ENCODE measurements at regions not wholly inside any gene's neighbourhood (a gene's known extent, or its start where the extent isn't known, plus 50 kb on each side); places are given as distances from the start of the nearest gene placed in this dataset.

DNA sequence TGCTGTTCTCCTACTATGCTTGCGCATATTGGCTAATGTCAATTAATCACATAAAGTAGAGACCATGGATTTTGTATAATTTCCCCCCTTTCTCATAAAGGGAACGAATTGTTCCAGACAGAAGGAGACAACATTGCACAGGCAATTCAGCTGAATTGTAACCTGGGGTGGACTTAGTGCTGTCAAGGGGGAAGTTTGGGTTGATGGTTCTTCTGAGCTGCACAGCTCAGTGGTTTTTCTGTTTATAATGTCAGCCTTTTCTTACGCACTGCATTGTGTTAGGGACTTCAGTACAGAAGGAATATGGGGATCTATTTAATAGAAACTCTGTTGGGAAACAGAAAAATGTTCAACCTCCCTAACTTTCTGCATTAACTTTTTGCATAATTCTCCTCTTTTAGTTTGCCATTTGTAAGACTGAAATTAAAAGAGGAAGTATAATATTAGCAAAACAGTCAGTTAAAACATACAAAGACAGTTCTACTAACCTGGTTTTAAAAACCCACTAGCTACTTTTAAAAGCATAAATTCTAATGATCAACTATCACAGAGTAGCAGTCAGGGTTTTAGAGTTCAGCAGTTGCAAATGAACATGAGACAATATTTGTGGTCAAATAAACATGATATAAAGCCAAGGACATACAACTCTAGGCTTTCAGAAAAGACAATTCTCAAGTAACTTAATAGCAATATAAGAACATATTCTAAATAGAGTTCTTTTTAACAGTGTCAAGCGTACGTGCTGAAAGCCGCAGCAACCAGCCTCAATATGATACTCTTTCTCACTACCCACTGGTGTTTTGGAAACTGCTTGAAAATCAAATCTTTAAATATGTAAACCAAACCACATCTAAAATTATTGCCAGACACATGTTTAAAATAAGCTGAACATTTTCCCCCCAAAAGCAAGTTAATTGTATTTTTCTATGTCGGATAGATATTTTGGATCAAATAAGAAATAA lies 393.0 kb downstream of the FSCB start:
- no peak overlapping the region for H3K27ac ChIP-seq
- TF ChIP-seq ZFX (IDR thresholded peaks at IDR 0.05), result no peak
- TF ChIP-seq, protein P1, sequence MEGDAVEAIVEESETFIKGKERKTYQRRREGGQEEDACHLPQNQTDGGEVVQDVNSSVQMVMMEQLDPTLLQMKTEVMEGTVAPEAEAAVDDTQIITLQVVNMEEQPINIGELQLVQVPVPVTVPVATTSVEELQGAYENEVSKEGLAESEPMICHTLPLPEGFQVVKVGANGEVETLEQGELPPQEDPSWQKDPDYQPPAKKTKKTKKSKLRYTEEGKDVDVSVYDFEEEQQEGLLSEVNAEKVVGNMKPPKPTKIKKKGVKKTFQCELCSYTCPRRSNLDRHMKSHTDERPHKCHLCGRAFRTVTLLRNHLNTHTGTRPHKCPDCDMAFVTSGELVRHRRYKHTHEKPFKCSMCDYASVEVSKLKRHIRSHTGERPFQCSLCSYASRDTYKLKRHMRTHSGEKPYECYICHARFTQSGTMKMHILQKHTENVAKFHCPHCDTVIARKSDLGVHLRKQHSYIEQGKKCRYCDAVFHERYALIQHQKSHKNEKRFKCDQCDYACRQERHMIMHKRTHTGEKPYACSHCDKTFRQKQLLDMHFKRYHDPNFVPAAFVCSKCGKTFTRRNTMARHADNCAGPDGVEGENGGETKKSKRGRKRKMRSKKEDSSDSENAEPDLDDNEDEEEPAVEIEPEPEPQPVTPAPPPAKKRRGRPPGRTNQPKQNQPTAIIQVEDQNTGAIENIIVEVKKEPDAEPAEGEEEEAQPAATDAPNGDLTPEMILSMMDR (conservative IDR thresholded peaks at IDR 0.05), result no peak

DNA sequence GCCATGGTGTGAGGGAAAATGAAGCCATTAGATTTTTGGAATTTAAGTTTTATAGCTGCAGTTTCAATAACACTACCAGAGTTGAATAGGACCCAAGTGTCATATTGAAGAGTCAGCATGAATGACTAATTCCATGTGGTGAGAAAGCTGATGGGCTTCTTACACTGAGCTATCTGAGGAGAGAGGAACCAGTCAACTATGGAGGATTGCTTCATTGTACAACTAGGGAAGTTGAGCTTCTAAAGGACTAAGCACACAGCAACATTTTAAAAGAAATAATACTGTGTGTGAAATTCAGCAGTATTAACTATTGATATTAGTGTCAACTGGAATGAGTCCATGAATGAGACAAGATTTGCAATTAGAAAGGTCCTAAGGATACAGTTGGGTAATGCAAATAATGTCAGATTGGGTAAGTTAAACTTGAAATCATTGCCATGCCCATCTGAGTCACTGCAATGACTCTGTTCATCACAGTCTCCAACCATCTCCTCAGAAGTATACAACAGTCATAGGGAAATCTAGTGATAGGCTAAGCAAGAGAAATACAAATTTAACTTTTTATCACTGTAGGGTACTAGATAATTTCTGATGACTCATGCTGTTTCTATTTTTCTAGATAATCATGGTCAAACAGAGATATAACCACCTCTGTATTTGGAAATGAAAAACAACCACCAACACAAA lies 394.2 kb downstream of the FSCB start:
- H3K27ac ChIP-seq, result no peak overlapping the region
- TF ChIP-seq, protein P1 (conservative IDR thresholded peaks at IDR 0.05), result no peak
- TF ChIP-seq ZFX (IDR thresholded peaks at IDR 0.05), result no peak

DNA sequence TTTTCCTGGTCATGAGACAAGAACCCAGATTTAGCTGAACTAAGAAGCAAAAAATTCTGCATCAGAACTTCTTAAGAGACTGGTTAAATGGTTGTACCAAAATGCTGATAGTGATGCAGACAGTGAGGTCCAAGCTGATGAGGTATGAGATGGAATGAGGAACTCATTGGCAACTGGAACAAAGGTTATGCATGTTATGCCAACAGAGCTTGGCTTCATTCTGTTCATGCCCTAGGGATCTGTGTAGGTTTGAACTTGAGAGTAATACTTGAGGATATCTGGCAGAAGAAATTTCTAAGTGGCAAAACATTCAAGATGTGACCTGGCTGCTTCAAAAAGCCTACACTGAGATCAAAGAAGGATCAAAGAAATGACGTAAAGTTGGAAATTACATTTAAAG lies 398.0 kb downstream of the FSCB start:
- TF ChIP-seq, protein P1 (conservative IDR thresholded peaks at IDR 0.05), result no peak
- no peak for TF ChIP-seq ZFX (IDR thresholded peaks at IDR 0.05)
- no peak overlapping the region for H3K27ac ChIP-seq

DNA sequence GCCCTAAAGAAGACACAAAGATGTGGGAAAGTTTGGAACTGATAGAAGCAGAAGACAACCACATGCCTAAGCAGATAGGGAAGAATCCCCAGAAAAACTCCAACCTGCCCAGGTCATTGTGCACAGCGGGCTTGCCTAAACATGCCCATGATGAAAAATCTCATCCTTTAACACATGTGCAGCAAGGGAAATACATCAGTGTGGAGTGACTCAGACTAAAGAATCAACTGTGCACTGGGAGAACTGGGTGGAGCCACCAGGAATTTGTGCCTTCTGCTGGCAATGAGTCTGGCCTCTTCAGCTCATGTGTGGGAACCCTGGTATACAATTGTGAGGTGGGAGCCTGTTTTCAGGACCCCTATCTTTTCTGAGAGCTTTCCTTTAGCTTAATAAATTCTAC lies 398.5 kb downstream of the FSCB start:
- no peak overlapping the region for H3K27ac ChIP-seq
- TF ChIP-seq, protein P1 (conservative IDR thresholded peaks at IDR 0.05), result no peak
- TF ChIP-seq ZFX (IDR thresholded peaks at IDR 0.05), result no peak

DNA sequence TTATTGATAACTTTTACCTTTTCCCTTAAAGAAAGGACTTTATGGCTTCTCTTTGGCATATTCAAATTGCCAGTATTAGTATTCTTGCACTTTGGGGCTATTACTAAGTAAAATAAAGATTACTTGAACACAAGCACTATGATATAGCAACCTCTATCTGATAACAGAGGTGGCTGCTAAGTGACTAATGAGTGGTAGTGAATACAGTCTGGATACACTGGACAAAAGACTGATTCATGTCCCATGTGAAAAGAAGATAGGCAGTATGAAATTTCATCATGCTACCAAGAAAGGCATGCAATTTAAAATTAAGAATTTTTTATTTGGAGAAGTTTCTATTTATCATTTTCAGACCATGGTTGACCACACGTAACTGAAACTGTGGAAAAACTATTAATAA lies 399.9 kb downstream of the FSCB start:
- TF ChIP-seq ZFX (IDR thresholded peaks at IDR 0.05), result no peak
- TF ChIP-seq, protein P1 (conservative IDR thresholded peaks at IDR 0.05), result no peak
- H3K27ac ChIP-seq, result no peak overlapping the region

DNA sequence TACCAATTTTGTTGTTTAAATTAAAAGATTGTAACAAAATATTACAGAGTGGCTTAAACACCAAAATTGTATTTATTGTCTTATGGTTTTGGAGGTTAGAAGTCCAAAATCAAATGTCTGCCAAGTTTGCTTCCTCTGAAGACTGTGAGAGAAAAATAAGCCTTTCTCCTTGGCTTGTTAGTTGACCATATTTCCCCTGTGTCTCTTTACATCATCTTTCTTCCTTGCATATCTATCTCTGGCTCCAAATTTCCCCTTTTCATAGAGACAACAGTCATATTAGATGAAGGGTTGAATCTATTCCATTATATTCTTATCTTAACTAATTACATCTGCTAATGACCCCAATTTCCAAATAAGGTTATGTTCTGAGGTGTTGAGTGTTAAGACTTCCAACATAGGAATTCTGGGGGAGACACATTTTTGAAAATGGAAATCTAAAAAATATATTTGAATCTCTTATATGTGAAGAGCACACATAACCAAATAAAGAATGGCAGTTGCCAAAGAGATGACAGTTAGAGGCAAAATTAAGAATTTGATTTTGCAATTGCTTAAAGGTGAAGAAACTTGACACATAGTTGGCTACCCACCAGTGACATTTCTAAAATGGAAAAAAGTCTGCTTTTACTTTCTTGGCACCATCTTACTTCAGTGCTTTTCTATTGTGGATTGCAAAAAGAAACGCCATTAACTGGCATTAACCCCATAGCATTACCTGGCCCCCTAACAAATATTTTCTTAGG lies 407.2 kb downstream of the FSCB start:
- no peak overlapping the region for H3K27ac ChIP-seq
- TF ChIP-seq, protein P1 (conservative IDR thresholded peaks at IDR 0.05), result no peak
- no peak for TF ChIP-seq ZFX (IDR thresholded peaks at IDR 0.05)
